Neutrophil (primary cell): ENCODE measurements at regions not wholly inside any gene's neighbourhood (a gene's known extent, or its start where the extent isn't known, plus 50 kb on each side); places are given as distances from the start of the nearest gene placed in this dataset.

Experiments
- H3K27ac ChIP-seq: fragments of 200-600 bp; sonication (generic); 2 replicates; pipeline ENCODE4 v1.5.1; 2016; ENCODE audit warnings: mild to moderate bottlenecking, moderate library complexity
- H3K27me3 ChIP-seq: fragments of 200-600 bp; sonication (generic); 2 replicates; pipeline ENCODE4 v1.6.0; 2016; ENCODE audit warnings: mild to moderate bottlenecking
- H3K36me3 ChIP-seq: fragments of 200-600 bp; sonication (generic); 2 replicates; pipeline ENCODE4 v1.5.1; 2017
- H3K4me1 ChIP-seq, 2 experiments: fragments of 200-600 bp in 1 of 2; sonication (generic) in 1 of 2; 1 replicate in 1 of 2; 2 replicates in 1 of 2; pipeline versions ENCODE4 v1.5.1 to v1.6.1; 2013 to 2016; ENCODE audit warnings: low read depth in 1 of 2, low read length in 1 of 2, mild to moderate bottlenecking in 1 of 2, moderate library complexity in 1 of 2; ENCODE audit not compliant: control insufficient read depth in 1 of 2, insufficient read depth in 1 of 2
- H3K4me3 ChIP-seq, 2 experiments: fragments of 200-600 bp in 1 of 2; sonication (generic) in 1 of 2; 1 replicate in 1 of 2; 2 replicates in 1 of 2; pipeline ENCODE4 v1.5.1; 2013 to 2016; ENCODE audit warnings: low read depth in 1 of 2, low read length in 1 of 2, mild to moderate bottlenecking in 1 of 2, moderate library complexity in 1 of 2
- H3K9me3 ChIP-seq: fragments of 200-600 bp; sonication (generic); 2 replicates; pipeline ENCODE4 v1.5.1; 2016
- CTCF ChIP-seq: fragments of 200-600 bp; sonication (generic); IDR thresholded peaks from 2 replicates; pipeline ENCODE4 v1.5.1; 2016; ENCODE audit warnings: antibody characterized with exemption

DNA sequence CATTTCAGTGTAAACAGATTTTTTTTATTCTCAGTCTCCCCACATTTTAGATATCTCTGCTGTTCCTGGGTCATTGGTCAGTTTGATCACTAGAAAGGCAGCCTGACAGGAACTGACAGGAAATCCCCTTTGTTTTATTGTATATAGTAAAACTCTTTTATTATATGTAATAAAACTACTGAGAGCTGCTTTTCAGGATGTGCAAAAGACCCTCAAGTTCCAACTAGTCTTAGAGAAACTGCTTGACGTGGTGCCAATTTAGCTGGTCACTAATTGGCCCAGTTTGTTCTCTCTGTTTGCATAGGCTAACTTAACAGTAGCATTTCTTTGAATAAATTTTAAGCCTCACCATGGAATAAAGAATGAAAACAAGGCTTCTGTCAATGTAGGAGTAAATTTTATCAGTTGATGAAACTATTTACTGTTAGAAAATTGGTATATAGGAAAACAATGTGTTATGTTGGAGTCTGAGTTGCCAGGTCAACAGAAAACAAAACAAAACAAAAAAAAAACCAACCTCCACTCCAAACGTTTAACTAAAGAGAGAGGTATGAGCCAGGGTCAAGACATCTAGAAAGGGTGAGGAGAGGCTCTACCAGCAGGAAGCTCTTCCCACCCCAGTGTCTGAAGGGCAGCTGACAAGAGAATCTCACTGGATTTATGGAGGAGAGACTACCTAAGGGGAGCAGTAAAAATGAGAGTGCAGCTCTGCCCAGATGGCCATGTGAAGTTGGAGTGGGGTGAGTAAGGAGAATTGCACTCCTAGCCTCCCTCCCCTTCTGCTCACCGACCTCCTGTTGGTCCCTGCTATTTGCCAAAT, 184.6 kb downstream of the ST6GAL2 start:
- no peaks in the 10 kb centered on the region for H3K4me1 ChIP-seq
- no peak for TF ChIP-seq CTCF

GRCh38 chr2:106703161-106703560, 182.8 kb downstream of the ST6GAL2 start:
- no peaks in the 10 kb centered on the region for H3K36me3 ChIP-seq
- no peak overlapping the region for H3K27ac ChIP-seq
- no peak for TF ChIP-seq CTCF
- no peaks in the 10 kb centered on the region for H3K4me1 ChIP-seq
- no peak overlapping the region for H3K4me3 ChIP-seq
- H3K27me3 ChIP-seq, result no peaks in the 10 kb centered on the region
- no peaks in the 10 kb centered on the region for H3K9me3 ChIP-seq

More for the DNA sequence above, 184.6 kb downstream of the ST6GAL2 start:
- Histone ChIP-seq H3K4me3 (no peak overlapping the region), H3K27ac (no peak overlapping the region), H3K36me3 (no peaks in the 10 kb centered on the region), H3K9me3 (no peaks in the 10 kb centered on the region), H3K27me3 (no peaks in the 10 kb centered on the region)

DNA sequence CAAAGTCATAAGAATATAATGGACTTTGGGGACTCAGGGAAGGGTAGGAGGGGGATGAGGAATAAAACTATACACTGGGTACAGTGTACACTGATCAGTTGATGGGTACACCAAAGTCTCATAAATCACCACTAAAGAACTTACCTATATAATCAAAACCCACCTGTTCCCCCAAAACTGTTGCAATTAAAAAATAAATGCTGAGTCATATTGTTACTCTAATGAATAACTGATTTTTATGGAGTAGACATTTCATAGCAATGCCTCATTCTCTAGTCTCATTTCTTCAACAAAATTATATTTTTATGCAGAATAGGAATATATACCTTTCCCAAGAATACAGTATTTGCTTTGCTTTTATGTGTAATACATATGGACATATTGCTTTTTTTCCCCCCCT, 181.2 kb downstream of the ST6GAL2 start:
- no peak overlapping the region for H3K27ac ChIP-seq
- H3K36me3 ChIP-seq, result no peaks in the 10 kb centered on the region

DNA sequence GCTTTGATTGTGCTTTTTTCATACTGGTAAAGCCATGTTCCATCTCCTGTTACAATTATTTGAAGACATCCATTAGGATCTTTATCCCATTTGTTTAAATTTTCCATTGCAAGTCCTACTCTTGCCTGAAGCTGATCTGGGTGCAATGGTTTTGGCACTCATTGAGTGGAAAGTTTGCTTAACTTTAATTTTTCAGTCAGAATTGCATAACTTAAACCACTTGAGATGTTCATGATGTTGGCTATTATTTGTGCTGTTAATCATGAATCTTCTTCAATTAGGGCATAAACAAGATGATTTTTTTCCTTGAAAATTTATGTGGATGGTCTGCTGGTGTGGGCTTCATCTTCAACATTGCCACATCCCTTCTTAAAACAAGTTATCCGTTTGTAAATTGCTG, 180.1 kb downstream of the ST6GAL2 start:
- H3K4me1 ChIP-seq, result no peaks in the 10 kb centered on the region
- no peak for TF ChIP-seq CTCF
- no peak overlapping the region for H3K4me3 ChIP-seq
- no peaks in the 10 kb centered on the region for H3K27me3 ChIP-seq
- H3K9me3 ChIP-seq, result no peaks in the 10 kb centered on the region
- H3K36me3 ChIP-seq, result no peaks in the 10 kb centered on the region
- H3K27ac ChIP-seq, result no peak overlapping the region

More for the DNA sequence above, 181.2 kb downstream of the ST6GAL2 start:
- no peak overlapping the region for H3K4me3 ChIP-seq
- no peak for TF ChIP-seq CTCF
- no peaks in the 10 kb centered on the region for H3K4me1 ChIP-seq
- no peaks in the 10 kb centered on the region for H3K9me3 ChIP-seq
- no peaks in the 10 kb centered on the region for H3K27me3 ChIP-seq

GRCh38 chr2:106706283-106706682, 179.7 kb downstream of the ST6GAL2 start:
- H3K4me3 ChIP-seq, result no peak overlapping the region
- TF ChIP-seq CTCF, result no peak
- H3K9me3 ChIP-seq, result no peaks in the 10 kb centered on the region

More at GRCh38 chr2:106706283-106706682, 179.7 kb downstream of the ST6GAL2 start:
- Histone ChIP-seq H3K27me3 (no peaks in the 10 kb centered on the region), H3K36me3 (no peaks in the 10 kb centered on the region), H3K27ac (no peak overlapping the region), H3K4me1 (no peaks in the 10 kb centered on the region)
